HL-60/S4 treated with retinoic acid at 250 ng/mL for 4 days and 3 days (cell line): ENCODE measurements at regions not wholly inside any gene's neighbourhood (a gene's known extent, or its start where the extent isn't known, plus 50 kb on each side); places are given as distances from the start of the nearest gene placed in this dataset.

Experiments
- in situ Hi-C: fragments of 300-500 bp; cut with MboI; formaldehyde crosslinking; loops from 2 replicates; pipeline ENCODE4 v1.7.0; 2022; ENCODE audit warnings: low sequenced_read_pairs

- in situ Hi-C loops: no loop called here
These were observed 227.1 kb downstream of the MYCN start for GRCh38 chr2:16167451-16167861.

- in situ Hi-C loops: no loop called here
These were observed 226.1 kb downstream of the MYCN start for GRCh38 chr2:16166327-16166981.

DNA sequence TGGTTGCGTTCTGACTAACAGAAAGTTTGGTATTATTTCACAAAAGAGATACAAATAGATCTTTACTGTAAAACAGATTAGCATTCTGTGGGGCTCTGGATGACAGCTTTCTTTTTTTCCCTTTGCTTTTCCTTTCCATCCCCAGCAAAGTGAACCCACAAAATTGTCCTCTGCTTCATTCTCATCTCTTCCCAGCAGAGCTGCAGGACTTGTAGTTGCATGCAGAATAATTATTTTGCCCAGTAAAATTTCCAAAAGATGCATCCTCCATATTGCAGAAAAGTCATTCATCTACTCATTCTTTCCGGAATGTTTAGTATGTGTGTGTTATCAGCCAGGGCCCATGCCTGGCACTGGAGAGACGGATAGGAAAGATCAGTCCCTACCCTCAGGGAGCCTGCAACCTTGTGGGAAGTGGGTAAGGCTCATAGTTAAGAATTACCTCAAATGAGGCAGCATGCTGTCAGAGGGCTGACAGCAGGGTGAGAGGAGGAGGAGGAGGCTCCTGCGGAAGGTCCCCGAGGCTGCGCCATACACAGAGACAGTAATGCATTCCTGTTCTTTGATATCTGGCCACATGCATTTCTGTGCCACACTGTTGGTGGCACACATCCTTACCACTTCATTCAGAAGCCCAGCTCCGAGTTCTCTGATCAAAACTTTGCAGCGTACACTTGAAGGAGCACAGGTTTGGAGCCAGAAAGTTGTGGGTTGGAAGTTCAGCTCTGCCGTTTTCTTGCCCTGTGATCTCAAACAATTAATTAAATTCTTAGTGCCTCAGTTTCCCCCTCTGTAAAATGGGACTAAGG, 225.4 kb downstream of the MYCN start:
- in situ Hi-C loops: no loop called here

- in situ Hi-C loops: no loop called here
These were observed 222.2 kb downstream of the MYCN start for GRCh38 chr2:16162491-16163040.

DNA sequence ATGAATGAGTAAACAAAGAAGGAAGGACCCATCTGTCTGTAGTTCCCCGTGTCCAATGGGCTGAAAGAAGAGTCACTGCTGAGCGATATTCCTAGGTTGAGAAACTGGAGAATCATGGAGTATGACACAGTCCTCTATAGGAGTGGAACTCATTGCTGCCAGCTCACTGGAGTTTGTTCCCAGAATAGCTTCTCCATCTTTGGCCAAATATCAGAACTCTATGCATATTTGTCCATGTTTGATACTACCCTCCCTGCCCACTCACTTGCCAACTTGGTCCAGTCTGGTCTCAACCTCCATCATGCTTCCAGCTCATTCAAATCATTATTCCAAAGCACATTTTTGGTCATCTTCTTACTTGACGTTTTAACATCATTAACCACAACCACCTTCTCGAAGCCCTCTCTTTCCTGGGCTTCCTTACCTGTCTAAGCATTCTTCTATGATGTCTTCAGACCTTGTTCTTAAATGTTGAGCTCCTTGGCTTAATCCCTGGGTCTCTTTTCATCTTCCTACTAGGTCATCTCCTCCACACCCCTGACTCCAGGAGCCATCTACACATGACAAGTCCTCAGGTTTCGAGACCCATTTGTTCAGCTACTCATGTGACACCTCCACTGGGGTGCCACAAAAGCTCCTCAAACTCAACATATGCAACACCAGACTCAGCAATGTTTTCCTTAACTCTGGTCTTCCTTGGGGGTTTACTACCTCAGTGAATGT, 221.6 kb downstream of the MYCN start:
- in situ Hi-C loops: no loop called here

- in situ Hi-C loops: no loop called here
These were observed 220.8 kb downstream of the MYCN start for GRCh38 chr2:16161085-16161565.

DNA sequence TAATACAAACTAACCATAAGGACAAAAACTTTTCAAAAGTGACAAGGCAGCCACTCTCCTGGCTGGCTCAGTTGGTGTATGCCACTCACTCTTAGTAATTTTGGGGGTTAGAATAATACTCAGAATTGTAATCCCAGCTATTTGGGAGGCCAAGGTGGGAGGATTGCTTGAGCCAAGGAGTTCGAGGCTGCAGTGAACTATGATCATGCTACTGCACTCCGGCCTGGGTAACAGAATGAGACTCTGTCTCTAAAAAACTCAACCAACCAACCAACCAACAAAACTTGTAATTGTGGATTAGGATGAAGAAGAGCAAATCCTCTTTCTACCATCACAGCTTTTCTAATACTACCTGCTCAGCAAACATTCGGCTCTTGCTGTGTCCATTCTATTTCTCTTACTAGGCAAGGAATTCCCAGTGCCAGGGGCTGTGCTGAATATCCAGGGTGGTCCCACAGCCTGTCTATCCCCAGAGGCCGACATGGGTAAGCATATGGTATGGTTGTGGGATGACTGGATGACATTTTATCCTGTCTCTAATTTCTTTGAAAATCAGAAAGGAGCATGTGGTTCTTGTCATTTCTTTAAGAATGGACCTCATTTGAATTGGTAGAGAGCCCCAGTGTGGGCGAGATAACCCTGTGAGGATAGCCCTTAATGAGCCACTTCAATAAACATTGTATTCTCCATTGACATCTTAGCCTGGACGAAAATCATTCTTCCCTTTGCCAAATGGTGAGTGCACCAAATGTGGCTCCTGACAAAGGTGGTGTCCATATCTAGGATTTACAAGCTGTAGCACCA, 220.1 kb downstream of the MYCN start:
- in situ Hi-C loops: no loop called here

- in situ Hi-C loops: no loop called here
These were observed 216.1 kb downstream of the MYCN start for GRCh38 chr2:16156411-16156810.

DNA sequence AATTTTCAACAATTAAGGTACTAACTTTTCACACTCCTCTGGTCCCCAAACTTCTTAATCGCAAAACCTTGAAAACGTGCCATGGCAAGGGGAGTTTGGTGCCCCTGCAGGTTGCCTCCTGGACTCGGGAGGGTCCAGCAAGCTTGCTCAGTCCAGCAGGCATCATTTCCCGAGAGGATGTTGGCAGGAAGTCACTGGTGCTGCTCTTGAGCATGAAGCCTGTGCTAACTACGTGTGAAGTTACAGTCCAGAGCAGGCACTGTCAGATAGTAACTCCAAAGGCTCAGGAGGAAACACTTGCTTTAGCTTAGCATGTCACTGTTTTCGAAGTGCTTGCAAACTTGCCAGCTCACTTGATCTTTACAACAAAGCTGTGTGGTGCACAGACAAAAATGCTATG, 215.4 kb downstream of the MYCN start:
- in situ Hi-C loops: no loop called here

GRCh38 chr2:16155366-16155765, 215.0 kb downstream of the MYCN start:
- in situ Hi-C loops: no loop called here

DNA sequence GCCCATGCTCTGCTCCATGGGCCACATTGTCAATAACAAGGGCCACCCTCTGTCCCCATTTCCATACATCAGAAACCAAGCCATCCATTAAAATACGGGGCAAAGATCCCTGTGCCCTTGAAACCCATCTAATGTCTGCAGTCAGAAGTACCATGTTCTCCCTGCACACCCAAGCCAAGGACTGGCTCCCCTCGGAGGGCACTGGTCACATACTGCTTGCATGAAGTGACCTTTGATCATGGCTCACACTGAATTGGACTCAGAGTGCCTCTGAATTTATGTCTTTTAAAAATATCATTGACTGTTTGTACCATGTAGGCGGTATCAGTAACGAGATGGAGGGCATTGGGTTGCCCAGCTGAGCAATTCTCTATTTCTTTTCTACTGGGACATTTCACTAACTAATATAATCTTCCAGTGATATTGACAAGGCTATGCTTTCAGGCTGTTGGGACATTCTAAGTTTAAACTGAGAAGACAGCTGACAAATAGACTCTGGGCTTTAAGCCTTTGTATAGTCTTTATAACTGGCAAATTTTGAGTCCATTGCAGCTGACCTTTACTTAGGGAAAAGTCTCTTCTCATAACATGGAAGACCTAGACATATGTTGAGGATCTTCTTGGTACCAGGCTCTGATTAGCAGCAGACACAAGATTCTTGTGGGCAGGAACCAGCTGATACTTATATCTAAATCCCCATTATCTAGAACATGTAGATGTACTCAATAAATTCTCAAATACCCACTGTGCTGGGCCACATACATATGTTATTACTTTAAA, 214.3 kb downstream of the MYCN start:
- in situ Hi-C loops: no loop called here

DNA sequence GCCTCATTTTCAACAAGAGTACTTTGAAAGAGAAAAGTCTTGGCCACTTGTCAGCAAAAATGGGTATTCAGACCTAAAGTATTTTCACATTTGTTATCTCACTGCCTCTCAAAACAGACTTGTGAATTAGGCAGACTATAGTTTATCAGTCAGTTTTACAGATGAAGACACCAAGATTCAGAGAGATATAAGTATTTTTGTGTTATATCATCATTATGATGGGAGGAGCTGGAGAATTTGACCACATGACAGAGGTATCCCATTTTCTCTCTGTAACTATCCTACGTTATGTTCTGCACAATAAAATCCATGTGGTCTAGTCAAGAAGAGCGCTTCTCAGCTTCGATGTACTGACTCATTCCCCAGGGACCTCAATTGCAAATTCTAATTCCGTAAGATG, 213.7 kb downstream of the MYCN start:
- in situ Hi-C loops: no loop called here

DNA sequence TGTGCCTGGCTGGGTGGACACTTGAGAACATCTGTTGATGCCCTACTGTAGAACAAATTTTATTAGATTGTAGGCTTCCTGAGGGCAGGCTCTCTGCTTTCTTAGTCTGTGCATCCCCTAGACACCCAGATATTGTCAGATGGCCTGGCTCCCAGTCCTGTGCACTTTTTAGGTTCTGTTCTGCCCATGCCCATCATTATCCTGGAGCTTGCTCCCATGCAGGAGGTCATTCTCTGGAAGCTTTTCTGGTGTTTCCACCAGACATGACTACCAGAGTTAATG, 213.3 kb downstream of the MYCN start:
- in situ Hi-C loops: no loop called here

DNA sequence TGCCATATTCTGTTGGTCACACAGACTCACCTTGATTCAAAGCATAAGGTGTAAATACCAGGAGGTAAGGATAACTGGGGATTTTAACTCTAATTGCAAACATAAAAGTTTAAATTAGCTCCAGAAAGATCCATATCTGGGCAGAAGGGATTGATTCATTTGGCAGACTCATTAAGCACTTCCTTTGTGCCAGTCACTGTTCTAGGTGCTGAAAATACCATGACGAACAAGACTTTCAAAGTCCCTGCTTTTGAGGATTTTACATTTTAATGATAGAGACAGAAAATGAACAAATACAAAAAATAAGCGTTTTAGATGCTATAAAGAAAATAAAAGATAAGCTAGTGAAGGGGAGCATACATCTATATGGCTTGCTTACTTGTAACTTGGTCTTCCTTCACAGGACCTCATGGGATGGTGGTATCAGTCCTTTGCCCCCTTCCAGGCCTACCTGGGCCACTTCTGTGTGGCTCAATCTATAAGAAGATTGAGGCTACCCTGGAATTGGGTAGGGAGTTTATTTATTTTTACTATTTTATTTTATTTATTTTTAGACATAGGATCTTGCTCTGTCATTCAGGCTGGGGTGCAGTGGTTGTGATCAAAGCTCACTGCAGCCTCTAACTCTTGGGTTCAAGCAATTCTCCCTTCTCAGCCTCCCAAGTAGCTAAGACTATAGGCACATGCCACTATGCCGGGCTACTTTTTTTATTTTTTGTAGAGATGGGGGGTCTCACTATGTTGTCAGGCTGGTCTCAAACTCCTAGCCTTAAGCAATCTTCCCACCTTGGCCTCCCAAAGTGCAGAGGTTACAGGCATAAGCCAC, 212.8 kb downstream of the MYCN start:
- in situ Hi-C loops: no loop called here

DNA sequence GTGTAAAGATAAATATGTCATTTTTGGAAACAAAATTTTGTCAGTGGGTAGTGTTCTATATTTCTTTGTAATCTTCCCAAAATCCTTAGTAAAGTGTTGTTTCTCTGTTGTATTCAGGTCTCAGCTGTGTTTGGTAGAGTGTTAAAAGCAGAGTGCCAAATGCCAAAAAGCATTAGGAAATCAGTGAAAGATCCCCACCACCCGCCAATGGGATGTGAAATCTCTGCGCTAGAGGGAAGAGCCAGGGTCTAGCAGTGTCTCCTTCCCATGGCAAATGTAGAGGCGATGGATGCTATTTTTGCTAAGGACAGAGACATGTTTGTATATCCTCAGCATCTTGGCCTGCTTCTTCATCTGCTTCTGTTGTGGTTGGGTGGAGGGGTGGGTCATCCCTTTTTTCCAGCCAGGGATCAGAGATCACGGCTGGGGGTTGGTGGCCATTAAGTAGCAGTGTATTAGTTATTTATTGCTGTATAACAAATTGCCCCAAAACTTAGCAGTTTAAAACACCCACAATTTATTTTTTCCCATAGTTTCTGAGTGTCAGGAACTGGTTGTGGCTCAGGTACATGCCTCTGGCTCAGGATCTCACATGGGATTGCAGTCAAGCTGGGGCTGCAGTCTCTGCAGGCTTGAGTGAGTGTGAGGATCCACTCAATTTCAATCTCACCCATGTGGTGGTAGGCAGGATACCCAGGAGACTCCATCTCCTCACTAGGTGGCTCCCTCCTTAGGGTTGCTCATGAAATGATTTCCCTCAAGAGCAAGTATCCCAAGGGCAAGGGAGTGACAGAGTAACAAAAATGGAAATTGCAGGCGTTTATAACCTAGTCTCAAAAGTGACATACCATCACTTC, 211.9 kb downstream of the MYCN start:
- in situ Hi-C loops: no loop called here

- in situ Hi-C loops: no loop called here
These were observed 211.3 kb downstream of the MYCN start for GRCh38 chr2:16151651-16152050.

- in situ Hi-C loops: no loop called here
These were observed 210.9 kb downstream of the MYCN start for GRCh38 chr2:16151281-16151570.

- in situ Hi-C loops: no loop called here
These were observed 210.3 kb downstream of the MYCN start for GRCh38 chr2:16150456-16151280.
